Smooth muscle cell (in vitro differentiated cells): ENCODE measurements at regions not wholly inside any gene's neighbourhood (a gene's known extent, or its start where the extent isn't known, plus 50 kb on each side); places are given as distances from the start of the nearest gene placed in this dataset.

Experiments used
- DNase-seq: peaks from one replicate; lab custom pipeline; 2025; ENCODE audit not compliant: unreplicated experiment; lab: John Stamatoyannopoulos, UW
- H2AFZ ChIP-seq: fragments of 200-600 bp; sonication (generic); 2 replicates; pipeline ENCODE4 v1.6.0; 2016; ENCODE audit warnings: antibody characterized with exemption, low read depth, mild to moderate bottlenecking
- H3F3A ChIP-seq: fragments of 200-600 bp; sonication (generic); 2 replicates; pipeline ENCODE4 v1.6.0; 2017; ENCODE audit warnings: antibody characterized with exemption, low read depth
- H3K27ac ChIP-seq: fragments of 200-600 bp; sonication (generic); 2 replicates; pipeline ENCODE4 v1.5.1; 2016; ENCODE audit warnings: low read depth, mild to moderate bottlenecking
- H3K27me3 ChIP-seq: fragments of 200-600 bp; sonication (generic); 2 replicates; pipeline ENCODE4 v1.6.1; 2016; ENCODE audit warnings: low read depth, mild to moderate bottlenecking
- H3K36me3 ChIP-seq: fragments of 200-600 bp; sonication (generic); 2 replicates; pipeline ENCODE4 v1.5.1; 2016; ENCODE audit warnings: low read depth
- H3K4me1 ChIP-seq: fragments of 200-600 bp; sonication (generic); 2 replicates; pipeline ENCODE4 v1.5.1; 2016; ENCODE audit warnings: low read depth
- H3K4me2 ChIP-seq: fragments of 200-600 bp; sonication (generic); 2 replicates; pipeline ENCODE4 v1.6.0; 2016; ENCODE audit warnings: mild to moderate bottlenecking
- H3K4me3 ChIP-seq: fragments of 200-600 bp; sonication (generic); 2 replicates; pipeline ENCODE4 v1.5.1; 2016; ENCODE audit warnings: mild to moderate bottlenecking
- H3K79me2 ChIP-seq: fragments of 200-600 bp; sonication (generic); 2 replicates; pipeline ENCODE4 v1.6.0; 2016; ENCODE audit warnings: low read depth, mild to moderate bottlenecking
- H3K9ac ChIP-seq: fragments of 200-600 bp; sonication (generic); 2 replicates; pipeline ENCODE4 v1.6.0; 2016; ENCODE audit warnings: low read depth
- H3K9me3 ChIP-seq: fragments of 200-600 bp; sonication (generic); replicated peaks from 2 replicates; pipeline ENCODE4 v1.5.1; 2016; ENCODE audit warnings: low read depth
- H4K20me1 ChIP-seq: fragments of 200-600 bp; sonication (generic); 2 replicates; pipeline ENCODE4 v1.6.0; 2016; ENCODE audit warnings: low read depth
- WGBS: methylation state at CpG from one replicate; pipeline ENCODE4 v1.1.7; 2016; ENCODE audit warnings: low lambda C conversion rate; 5-methylcytosine and 5-hydroxymethylcytosine counted together
- TF ChIP-seq, protein P1 (sequence below): fragments of 200-600 bp; sonication (generic); IDR thresholded peaks from 2 replicates; pipeline ENCODE4 v1.5.1; 2017; ENCODE audit warnings: borderline replicate concordance, mild to moderate bottlenecking, antibody characterized with exemption; ENCODE audit not compliant: insufficient read depth, poor library complexity, severe bottlenecking

DNA sequence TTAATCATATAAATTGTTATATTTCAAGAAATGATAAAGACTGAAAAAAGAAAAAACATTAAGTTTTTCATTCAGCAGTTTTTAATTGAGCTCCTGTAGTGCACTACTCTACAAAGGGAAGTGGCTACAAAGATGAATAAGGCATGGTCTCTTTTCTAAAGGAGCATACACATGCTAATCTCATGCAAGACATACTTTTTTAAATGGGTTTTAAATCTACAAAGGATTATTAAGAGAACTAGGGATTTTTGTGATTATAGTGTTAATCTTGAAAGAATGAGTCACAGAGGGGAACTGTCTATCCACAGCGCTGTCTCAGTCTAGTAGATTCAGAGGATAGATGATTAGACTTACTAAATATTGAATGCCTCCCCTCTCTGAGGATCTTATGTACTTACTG lies 1722.2 kb downstream of the RPA4 start:
- H3K79me2 ChIP-seq = peaks cover 52% of the 10 kb centered on the region

DNA sequence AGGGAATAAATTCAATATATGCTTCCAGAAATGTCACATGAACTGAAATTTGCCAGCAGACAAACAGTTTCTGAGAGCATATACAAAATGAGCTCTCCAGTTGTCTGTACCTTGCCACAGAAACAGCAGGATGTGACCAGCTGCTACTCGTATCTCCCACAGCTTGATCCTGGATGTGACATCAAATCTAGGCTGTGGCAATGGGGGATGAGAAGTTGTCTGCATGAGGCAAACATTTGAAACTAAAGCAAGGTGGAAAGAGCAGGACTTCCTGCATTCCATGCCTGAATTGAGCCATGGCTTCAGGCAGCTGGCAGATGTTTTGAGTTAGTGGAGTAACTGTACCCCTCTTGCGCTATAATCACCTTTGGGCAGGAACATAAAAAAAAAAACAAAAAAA lies 1724.0 kb downstream of the RPA4 start:
- Histone ChIP-seq H3F3A (peaks cover 23% of the 10 kb centered on the region), H3K4me2 (peak overlapping the region; percentile 83), H3K9ac (no peak overlapping the region), H3K27ac (peak overlapping the region; percentile 77), H3K36me3 (no peaks in the 10 kb centered on the region), H3K79me2 (peaks cover 38% of the 10 kb centered on the region), H3K4me3 (no peak overlapping the region), H3K4me1 (peaks cover 42% of the 10 kb centered on the region), H2AFZ (no peak overlapping the region), H3K9me3 (no peaks in the 10 kb centered on the region), H4K20me1 (no peaks in the 10 kb centered on the region), H3K27me3 (no peaks in the 10 kb centered on the region)
- TF ChIP-seq, protein P1, sequence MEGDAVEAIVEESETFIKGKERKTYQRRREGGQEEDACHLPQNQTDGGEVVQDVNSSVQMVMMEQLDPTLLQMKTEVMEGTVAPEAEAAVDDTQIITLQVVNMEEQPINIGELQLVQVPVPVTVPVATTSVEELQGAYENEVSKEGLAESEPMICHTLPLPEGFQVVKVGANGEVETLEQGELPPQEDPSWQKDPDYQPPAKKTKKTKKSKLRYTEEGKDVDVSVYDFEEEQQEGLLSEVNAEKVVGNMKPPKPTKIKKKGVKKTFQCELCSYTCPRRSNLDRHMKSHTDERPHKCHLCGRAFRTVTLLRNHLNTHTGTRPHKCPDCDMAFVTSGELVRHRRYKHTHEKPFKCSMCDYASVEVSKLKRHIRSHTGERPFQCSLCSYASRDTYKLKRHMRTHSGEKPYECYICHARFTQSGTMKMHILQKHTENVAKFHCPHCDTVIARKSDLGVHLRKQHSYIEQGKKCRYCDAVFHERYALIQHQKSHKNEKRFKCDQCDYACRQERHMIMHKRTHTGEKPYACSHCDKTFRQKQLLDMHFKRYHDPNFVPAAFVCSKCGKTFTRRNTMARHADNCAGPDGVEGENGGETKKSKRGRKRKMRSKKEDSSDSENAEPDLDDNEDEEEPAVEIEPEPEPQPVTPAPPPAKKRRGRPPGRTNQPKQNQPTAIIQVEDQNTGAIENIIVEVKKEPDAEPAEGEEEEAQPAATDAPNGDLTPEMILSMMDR = no peak
- 58% methylated on average over 2 of the region's 2 CpGs for WGBS
- no peak for DNase-seq

More for the DNA sequence above, 1722.2 kb downstream of the RPA4 start:
- H4K20me1 ChIP-seq = no peaks in the 10 kb centered on the region
- no peaks in the 10 kb centered on the region for H3K36me3 ChIP-seq
- H3K4me3 ChIP-seq = peak overlapping the region; percentile 18
- peak overlapping the region; percentile 83 for H3K4me2 ChIP-seq
- peaks cover 11% of the 10 kb centered on the region for H3F3A ChIP-seq
- no peak overlapping the region for H2AFZ ChIP-seq
- peak overlapping the region; percentile 15 for H3K9ac ChIP-seq
- H3K27ac ChIP-seq = peak overlapping the region; percentile 77
- TF ChIP-seq, protein P1 = no peak
- H3K4me1 ChIP-seq = peaks cover 34% of the 10 kb centered on the region
- no peaks in the 10 kb centered on the region for H3K27me3 ChIP-seq
- H3K9me3 ChIP-seq = no peaks in the 10 kb centered on the region
- WGBS = 0% methylated on average over 1 of the region's 1 CpG
- no peak for DNase-seq

DNA sequence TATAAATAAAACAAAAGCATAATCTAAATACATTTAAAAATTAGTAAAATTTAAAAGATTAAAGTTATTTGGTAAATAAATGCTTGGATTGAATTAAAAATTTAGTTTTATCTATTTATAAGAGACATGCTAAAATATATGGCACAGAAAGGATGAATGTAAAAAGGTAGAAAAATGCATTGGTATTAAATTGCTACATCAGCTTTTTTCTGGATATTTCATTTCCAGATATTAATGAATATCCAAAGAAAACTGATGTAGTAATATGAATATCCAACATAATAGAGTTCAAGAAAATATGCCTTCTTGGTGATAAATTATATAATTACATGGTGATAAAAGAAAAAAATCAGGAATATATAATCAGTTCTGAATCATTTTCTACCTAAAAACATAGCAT lies 1743.9 kb downstream of the RPA4 start:
- H4K20me1 ChIP-seq = no peaks in the 10 kb centered on the region
- DNase-seq = no peak
- no peak overlapping the region for H2AFZ ChIP-seq
- no peaks in the 10 kb centered on the region for H3K4me1 ChIP-seq
- no peak overlapping the region for H3K4me2 ChIP-seq
- H3K4me3 ChIP-seq = no peak overlapping the region
- no peaks in the 10 kb centered on the region for H3K27me3 ChIP-seq
- TF ChIP-seq, protein P1 = no peak
- no peak overlapping the region for H3K9ac ChIP-seq
- H3K36me3 ChIP-seq = no peaks in the 10 kb centered on the region
- H3K79me2 ChIP-seq = peaks cover 52% of the 10 kb centered on the region
- H3K9me3 ChIP-seq = no peaks in the 10 kb centered on the region
- no peak overlapping the region for H3K27ac ChIP-seq
- H3F3A ChIP-seq = no peaks in the 10 kb centered on the region

DNA sequence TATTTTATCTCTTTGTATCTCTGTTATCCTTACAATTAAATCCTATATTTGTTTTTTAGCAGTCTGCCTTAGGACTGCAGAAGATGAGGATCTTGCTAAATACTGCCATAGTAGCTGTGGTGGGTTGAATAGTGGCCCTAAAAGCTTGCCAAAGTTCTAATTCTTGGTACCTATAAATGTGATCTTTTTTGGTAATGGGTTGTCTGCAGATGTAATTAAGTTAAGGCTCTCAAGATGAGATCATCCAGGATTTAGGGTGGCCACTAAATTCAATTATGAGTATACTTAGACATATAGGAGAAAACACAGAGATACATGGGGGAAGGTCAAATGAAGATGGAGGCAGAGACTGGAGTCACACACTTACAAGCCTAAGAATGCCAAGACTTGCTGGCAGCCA lies 1753.7 kb downstream of the RPA4 start:
- H2AFZ ChIP-seq = no peak overlapping the region
- H3F3A ChIP-seq = peaks cover 5% of the 10 kb centered on the region
- H3K36me3 ChIP-seq = peaks cover 10% of the 10 kb centered on the region
- H3K4me2 ChIP-seq = no peak overlapping the region
- no peaks in the 10 kb centered on the region for H3K4me1 ChIP-seq
- H3K4me3 ChIP-seq = no peak overlapping the region
- peaks cover 46% of the 10 kb centered on the region for H3K79me2 ChIP-seq
- H3K9ac ChIP-seq = no peak overlapping the region
- DNase-seq = no peak
- H3K27me3 ChIP-seq = no peaks in the 10 kb centered on the region
- TF ChIP-seq, protein P1 = no peak
- no peaks in the 10 kb centered on the region for H3K9me3 ChIP-seq
- H4K20me1 ChIP-seq = no peaks in the 10 kb centered on the region
- H3K27ac ChIP-seq = no peak overlapping the region
